GM10266 (cell line): ENCODE measurements at regions not wholly inside any gene's neighbourhood (a gene's known extent, or its start where the extent isn't known, plus 50 kb on each side); places are given as distances from the start of the nearest gene placed in this dataset.

Experiments used
- DNase-seq: peaks from one replicate; pipeline ENCODE4 v3.0.0; 2012; ENCODE audit errors: extremely low spot score
- TF ChIP-seq, protein P1 (sequence below): IDR thresholded peaks from 2 replicates; pipeline ENCODE4 v1.5.1; 2012; ENCODE audit warnings: mild to moderate bottlenecking, low read depth; ENCODE audit not compliant: control insufficient read depth, insufficient read depth; ENCODE audit errors: missing control alignments

DNA sequence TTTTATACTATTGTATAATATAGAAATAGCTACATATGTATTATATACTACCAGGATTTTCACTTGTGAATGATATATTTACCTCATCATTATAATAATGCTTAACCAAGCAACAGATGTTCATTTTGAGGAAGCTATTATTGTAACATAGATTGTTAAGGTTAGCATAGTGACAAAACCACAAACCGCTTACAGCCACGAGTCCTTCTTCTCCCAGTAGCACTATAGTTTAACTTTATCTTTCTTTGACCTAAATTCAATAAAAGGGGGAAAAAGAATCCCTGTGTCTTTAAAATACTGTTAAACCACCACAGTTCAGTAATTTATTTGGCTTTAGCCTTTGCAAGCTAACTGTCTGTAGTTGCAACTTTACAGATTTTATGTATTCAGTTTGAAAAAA is 1039.4 kb upstream of the B3GALT2 start:
- TF ChIP-seq, protein P1, sequence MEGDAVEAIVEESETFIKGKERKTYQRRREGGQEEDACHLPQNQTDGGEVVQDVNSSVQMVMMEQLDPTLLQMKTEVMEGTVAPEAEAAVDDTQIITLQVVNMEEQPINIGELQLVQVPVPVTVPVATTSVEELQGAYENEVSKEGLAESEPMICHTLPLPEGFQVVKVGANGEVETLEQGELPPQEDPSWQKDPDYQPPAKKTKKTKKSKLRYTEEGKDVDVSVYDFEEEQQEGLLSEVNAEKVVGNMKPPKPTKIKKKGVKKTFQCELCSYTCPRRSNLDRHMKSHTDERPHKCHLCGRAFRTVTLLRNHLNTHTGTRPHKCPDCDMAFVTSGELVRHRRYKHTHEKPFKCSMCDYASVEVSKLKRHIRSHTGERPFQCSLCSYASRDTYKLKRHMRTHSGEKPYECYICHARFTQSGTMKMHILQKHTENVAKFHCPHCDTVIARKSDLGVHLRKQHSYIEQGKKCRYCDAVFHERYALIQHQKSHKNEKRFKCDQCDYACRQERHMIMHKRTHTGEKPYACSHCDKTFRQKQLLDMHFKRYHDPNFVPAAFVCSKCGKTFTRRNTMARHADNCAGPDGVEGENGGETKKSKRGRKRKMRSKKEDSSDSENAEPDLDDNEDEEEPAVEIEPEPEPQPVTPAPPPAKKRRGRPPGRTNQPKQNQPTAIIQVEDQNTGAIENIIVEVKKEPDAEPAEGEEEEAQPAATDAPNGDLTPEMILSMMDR, result no peak
- DNase-seq, result no peak

DNA sequence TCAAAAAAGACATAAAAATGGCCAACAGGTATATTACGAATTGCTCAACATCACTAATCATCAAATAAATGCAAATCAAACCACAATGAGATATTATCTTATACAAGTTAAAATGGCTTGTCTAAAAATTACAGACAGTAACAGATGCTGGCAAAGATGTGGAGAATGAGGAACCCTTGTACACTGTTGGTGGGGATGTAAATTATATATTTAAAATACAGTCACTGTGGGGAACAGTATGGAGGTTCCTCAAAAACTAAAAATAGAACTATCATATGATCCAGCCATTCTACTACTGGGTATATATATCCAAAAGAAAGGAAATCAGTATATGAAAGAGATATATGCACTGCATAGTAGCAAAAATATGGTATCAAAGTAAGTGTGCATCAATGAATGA is 1037.2 kb upstream of the B3GALT2 start:
- DNase-seq, result no peak
- TF ChIP-seq, protein P1, result no peak

DNA sequence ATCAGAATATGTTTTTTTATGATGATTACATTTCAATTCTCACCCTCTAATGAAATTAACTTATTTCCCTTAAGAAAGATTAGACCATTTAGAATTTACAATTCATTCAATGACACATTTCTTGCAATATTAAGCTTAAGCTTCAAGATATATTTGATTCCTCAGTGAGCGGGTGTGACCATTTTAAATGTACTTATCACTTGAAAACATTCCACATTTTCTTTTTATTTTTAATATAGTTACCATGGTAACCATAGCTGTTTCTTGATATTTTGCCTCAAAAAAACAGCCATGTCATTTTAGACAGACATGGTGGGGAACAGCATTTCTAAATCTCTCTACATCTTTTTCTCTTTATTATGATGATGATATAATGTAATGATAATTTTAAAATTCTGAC is 1029.0 kb upstream of the B3GALT2 start:
- TF ChIP-seq, protein P1, result no peak

DNA sequence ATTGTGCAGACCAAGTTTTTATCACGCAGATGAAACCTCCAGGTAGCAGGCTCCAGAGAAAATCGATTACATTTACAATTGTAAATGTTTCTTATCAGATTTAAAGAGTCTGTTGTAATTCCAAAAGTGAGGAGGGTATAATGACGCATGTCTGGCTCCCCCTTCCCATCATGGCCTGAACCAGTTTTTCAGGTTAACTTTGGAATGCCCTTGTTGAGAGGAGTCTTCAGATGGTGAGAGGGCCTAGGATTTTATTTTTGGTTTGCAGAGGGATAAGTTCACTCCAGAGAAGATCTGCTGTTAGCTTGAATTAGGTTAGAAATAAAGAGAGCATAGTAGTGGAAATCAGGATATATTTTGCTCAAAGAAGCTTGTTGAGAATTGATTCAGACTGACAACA is 1028.3 kb upstream of the B3GALT2 start:
- TF ChIP-seq, protein P1, result no peak
- no peak for DNase-seq

More for the DNA sequence above, 1029.0 kb upstream of the B3GALT2 start:
- DNase-seq, result no peak

DNA sequence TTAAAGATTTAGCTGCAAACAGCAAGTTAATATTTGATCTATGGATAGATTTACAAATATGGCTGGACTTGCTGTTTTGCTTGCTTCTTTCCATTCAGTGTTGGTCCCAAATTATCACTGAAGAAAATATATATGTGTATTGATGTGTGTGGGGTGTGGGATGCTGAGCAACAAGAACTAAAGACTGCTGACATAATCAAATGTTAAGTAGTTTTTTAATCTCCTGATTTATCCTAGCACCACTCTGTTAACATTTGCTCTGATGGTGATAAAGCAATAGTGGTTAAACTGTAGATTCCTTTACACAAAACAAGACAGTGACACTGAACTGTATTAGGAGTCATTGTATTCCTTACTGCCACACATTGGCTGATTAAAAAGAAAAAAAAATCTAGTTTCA is 1023.5 kb upstream of the B3GALT2 start:
- TF ChIP-seq, protein P1, result no peak
- DNase-seq, result no peak

DNA sequence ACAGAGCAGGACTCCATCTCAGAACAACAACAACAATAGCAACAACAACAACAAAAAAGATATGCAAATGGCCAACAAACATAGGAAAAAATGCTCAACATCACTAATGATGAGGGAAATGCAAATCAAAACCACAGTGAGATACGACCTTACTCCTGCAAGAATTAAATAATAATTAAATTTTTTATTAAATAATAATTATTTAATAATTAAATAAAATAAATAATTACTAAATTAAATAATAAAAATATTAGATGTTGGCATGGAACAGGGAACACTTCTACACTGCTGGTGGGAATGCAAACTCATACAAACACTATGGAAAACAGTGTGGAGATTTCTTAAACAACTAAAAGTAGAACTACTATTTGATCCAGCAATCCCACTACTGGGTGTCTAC is 1022.3 kb upstream of the B3GALT2 start:
- TF ChIP-seq, protein P1, result no peak
- DNase-seq, result no peak

DNA sequence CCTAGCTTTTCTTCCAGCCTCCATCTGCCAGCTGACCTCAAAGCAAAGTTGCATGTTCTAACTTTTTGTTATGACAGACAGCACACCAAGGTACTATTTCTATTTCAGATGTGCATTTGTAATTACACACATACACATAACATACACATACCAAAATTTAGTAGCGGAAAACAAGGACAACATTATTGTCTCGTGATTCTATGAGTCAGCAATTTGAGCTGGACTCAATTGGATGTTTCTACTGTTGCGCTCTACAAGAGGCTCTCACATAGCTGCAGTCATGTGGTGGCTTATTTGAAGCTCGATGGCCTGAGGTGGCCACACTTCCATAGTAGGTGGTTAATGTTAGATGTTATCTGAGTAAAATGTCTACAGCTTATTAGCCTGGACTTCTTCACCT is 1010.1 kb upstream of the B3GALT2 start:
- DNase-seq, result no peak
- TF ChIP-seq, protein P1, result no peak
